WTC11 (cell line): ENCODE measurements at regions not wholly inside any gene's neighbourhood (a gene's known extent, or its start where the extent isn't known, plus 50 kb on each side); places are given as distances from the start of the nearest gene placed in this dataset.

ENCODE experiments used
- ATAC-seq: fragments of 200-7000 bp; cut with Tn5 transposase; 2 replicates; pipeline ENCODE4 v1.10.0; 2021; ENCODE audit warnings: mild to moderate bottlenecking, moderate library complexity
- CTCF ChIA-PET: fragments of 300-600 bp; sonication (Branson Sonifier 250); formaldehyde crosslinking; loops from one replicate; lab custom pipeline; 2021; ENCODE audit warnings: antibody characterized with exemption; lab: Charles Lee
- POLR2A ChIA-PET: fragments of 350-600 bp; sonication (Branson Sonifier 250); formaldehyde crosslinking; loops from one replicate; lab custom pipeline; 2021; ENCODE audit warnings: antibody characterized with exemption; lab: Charles Lee
- DNase-seq: peaks from one replicate; pipeline ENCODE4 v3.0.0; 2021; ENCODE audit warnings: low spot score
- H3K27ac Mint-ChIP-seq: 2 replicates; pipeline ENCODE4 v1.8.0; 2021; ENCODE audit warnings: mixed read lengths
- H3K27me3 Mint-ChIP-seq: 2 replicates; pipeline ENCODE4 v1.8.0; 2021; ENCODE audit warnings: low read depth, mild to moderate bottlenecking, moderate library complexity, mixed read lengths
- H3K36me3 Mint-ChIP-seq: 2 replicates; pipeline ENCODE4 v1.8.0; 2021; ENCODE audit warnings: mixed read lengths
- H3K4me1 Mint-ChIP-seq: 2 replicates; pipeline ENCODE4 v1.8.0; 2022; ENCODE audit warnings: mixed read lengths
- H3K4me3 Mint-ChIP-seq: 2 replicates; pipeline ENCODE4 v1.8.0; 2021; ENCODE audit warnings: mild to moderate bottlenecking, moderate library complexity, mixed read lengths
- H3K9me3 Mint-ChIP-seq: 2 replicates; pipeline ENCODE4 v1.8.0; 2021; ENCODE audit warnings: mixed read lengths
- ATF1 ChIP-seq: sonication (generic); formaldehyde crosslinking; IDR thresholded peaks from 2 replicates; pipeline ENCODE4 v1.8.1; 2023; ENCODE audit warnings: mild to moderate bottlenecking, moderate library complexity, missing genetic modification reagents
- ETV6 ChIP-seq: sonication (generic); formaldehyde crosslinking; IDR thresholded peaks from 2 replicates; pipeline ENCODE4 v1.8.1; 2022; ENCODE audit warnings: mild to moderate bottlenecking, missing genetic modification reagents
- GTF2I ChIP-seq: fragments of 250-450 bp; sonication (Bioruptor Pico); conservative IDR thresholded peaks from 2 replicates; pipeline ENCODE4 v1.4.0; 2021; ENCODE audit warnings: mild to moderate bottlenecking
- MXD4 ChIP-seq: fragments of 250-450 bp; sonication (Bioruptor Pico); IDR thresholded peaks from 2 replicates; pipeline ENCODE4 v1.8.0; 2021; ENCODE audit warnings: mild to moderate bottlenecking, moderate library complexity, borderline replicate concordance
- MYBL2 ChIP-seq: sonication (generic); formaldehyde crosslinking; IDR thresholded peaks from 2 replicates; pipeline ENCODE4 v1.8.1; 2023; ENCODE audit warnings: mild to moderate bottlenecking, moderate library complexity, missing genetic modification reagents
- NFYB ChIP-seq: sonication (generic); formaldehyde crosslinking; conservative IDR thresholded peaks from 2 replicates; pipeline ENCODE4 v1.8.0; 2022; ENCODE audit warnings: low read depth, missing genetic modification reagents
- SMAD3 ChIP-seq: sonication (generic); formaldehyde crosslinking; IDR thresholded peaks from 2 replicates; pipeline ENCODE4 v1.8.0; 2022; ENCODE audit warnings: missing genetic modification reagents, mild to moderate bottlenecking, borderline replicate concordance
- TEAD4 ChIP-seq: sonication (generic); formaldehyde crosslinking; IDR thresholded peaks from 2 replicates; pipeline ENCODE4 v1.8.0; 2022; ENCODE audit warnings: mild to moderate bottlenecking, missing genetic modification reagents
- TF ChIP-seq, protein P1 (sequence below): fragments of 250-450 bp; sonication (Bioruptor Pico); IDR thresholded peaks from 2 replicates; pipeline ENCODE4 v1.9.0; 2021; ENCODE audit warnings: mild to moderate bottlenecking
- TF ChIP-seq, protein P2 (sequence below): sonication (generic); formaldehyde crosslinking; IDR thresholded peaks from 2 replicates; pipeline ENCODE4 v1.8.0; 2023; ENCODE audit warnings: mild to moderate bottlenecking, missing genetic modification reagents
- TF ChIP-seq, protein P3 (sequence below): fragments of 200-600 bp; IDR thresholded peaks from 2 replicates; pipeline ENCODE4 v1.8.0; 2022; ENCODE audit warnings: antibody characterized with exemption
- TF ChIP-seq, protein P4 (sequence below): sonication (generic); formaldehyde crosslinking; IDR thresholded peaks from 2 replicates; pipeline ENCODE4 v1.8.1; 2023; ENCODE audit warnings: mild to moderate bottlenecking, missing genetic modification reagents, moderate library complexity
- TF ChIP-seq, protein P5 (sequence below): sonication (generic); formaldehyde crosslinking; IDR thresholded peaks from 2 replicates; pipeline ENCODE4 v1.8.1; 2022; ENCODE audit warnings: mild to moderate bottlenecking, missing genetic modification reagents, moderate library complexity, borderline replicate concordance
- TF ChIP-seq, protein P6 (sequence below): fragments of 250-450 bp; sonication (Bioruptor Pico); IDR thresholded peaks from 2 replicates; pipeline ENCODE4 v1.9.0; 2021; ENCODE audit warnings: moderate library complexity, mild to moderate bottlenecking, inconsistent platforms, borderline replicate concordance
- TF ChIP-seq, protein P7 (sequence below): sonication (generic); formaldehyde crosslinking; IDR thresholded peaks from 2 replicates; pipeline ENCODE4 v1.8.0; 2022; ENCODE audit warnings: mild to moderate bottlenecking, missing genetic modification reagents
- TF ChIP-seq, protein P8 (sequence below): sonication (generic); formaldehyde crosslinking; IDR thresholded peaks from 2 replicates; pipeline ENCODE4 v1.8.0; 2022; ENCODE audit warnings: mild to moderate bottlenecking, missing genetic modification reagents
- TF ChIP-seq, protein P9 (sequence below): sonication (generic); formaldehyde crosslinking; IDR thresholded peaks from 2 replicates; pipeline ENCODE4 v1.8.1; 2023; ENCODE audit warnings: mild to moderate bottlenecking, missing genetic modification reagents, borderline replicate concordance
- TF ChIP-seq, protein P10 (sequence below): sonication (generic); formaldehyde crosslinking; IDR thresholded peaks from 2 replicates; pipeline ENCODE4 v1.8.1; 2023; ENCODE audit warnings: mild to moderate bottlenecking, moderate library complexity, missing genetic modification reagents

DNA sequence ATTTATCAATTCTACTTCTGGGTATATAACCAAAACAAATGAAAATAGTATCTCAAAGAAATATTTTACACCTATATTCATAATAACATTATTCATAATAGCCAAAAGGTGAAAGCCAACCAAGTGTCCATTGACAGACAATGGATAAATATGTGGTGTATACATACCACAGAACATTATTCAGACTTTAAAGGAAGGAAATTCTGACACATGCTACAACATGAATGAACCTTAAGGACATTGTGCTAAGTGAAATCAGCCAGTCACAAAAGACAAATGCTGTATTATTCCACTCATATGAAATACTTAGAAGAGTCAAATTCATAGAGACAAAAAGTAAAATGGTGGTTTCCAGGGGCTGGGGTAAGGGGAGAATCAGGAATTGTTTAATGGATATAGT, 370.5 kb upstream of the CHAC2 start (continued):
- TF ChIP-seq, protein P1, sequence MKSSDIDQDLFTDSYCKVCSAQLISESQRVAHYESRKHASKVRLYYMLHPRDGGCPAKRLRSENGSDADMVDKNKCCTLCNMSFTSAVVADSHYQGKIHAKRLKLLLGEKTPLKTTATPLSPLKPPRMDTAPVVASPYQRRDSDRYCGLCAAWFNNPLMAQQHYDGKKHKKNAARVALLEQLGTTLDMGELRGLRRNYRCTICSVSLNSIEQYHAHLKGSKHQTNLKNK (CRISPR knock-in tag): no peak
- TF ChIP-seq SMAD3 (CRISPR knock-in tag): no peak

DNA sequence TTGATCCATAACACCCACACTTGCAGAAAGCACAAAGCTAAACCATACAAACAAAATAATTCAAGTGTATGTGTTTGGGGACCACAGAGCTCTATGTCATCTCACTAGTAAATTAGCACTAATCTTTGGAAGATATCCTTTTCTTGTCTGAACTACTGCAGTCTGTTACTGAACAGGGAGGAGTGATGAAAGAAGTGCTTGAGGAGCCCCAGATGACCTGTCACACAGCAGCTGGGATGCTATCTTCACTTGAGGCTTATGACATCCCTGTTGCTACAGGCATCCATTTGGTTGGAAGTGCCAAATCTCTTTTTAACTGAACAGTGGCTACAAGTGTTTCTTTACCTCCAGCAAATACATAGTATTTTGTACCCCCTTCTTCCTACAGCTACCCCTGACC, 386.3 kb upstream of the CHAC2 start:
- Mint-ChIP-seq H3K36me3 (no peaks in the 10 kb centered on the region), H3K9me3 (peaks cover 10% of the 10 kb centered on the region), H3K27me3 (no peaks in the 10 kb centered on the region), H3K27ac (no peak overlapping the region), H3K4me1 (no peaks in the 10 kb centered on the region), H3K4me3 (no peak overlapping the region)
- ChIA-PET POLR2A (no interaction called here), CTCF (no interaction called here)
- no peak for ATAC-seq
- DNase-seq: no peak
- TF ChIP-seq, protein P2, sequence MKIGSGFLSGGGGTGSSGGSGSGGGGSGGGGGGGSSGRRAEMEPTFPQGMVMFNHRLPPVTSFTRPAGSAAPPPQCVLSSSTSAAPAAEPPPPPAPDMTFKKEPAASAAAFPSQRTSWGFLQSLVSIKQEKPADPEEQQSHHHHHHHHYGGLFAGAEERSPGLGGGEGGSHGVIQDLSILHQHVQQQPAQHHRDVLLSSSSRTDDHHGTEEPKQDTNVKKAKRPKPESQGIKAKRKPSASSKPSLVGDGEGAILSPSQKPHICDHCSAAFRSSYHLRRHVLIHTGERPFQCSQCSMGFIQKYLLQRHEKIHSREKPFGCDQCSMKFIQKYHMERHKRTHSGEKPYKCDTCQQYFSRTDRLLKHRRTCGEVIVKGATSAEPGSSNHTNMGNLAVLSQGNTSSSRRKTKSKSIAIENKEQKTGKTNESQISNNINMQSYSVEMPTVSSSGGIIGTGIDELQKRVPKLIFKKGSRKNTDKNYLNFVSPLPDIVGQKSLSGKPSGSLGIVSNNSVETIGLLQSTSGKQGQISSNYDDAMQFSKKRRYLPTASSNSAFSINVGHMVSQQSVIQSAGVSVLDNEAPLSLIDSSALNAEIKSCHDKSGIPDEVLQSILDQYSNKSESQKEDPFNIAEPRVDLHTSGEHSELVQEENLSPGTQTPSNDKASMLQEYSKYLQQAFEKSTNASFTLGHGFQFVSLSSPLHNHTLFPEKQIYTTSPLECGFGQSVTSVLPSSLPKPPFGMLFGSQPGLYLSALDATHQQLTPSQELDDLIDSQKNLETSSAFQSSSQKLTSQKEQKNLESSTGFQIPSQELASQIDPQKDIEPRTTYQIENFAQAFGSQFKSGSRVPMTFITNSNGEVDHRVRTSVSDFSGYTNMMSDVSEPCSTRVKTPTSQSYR (CRISPR knock-in tag): no peak
- TF ChIP-seq ETV6 (no peak), MXD4 (CRISPR knock-in tag) (no peak), MYBL2 (no peak), ATF1 (CRISPR knock-in tag) (no peak), NFYB (CRISPR knock-in tag) (no peak), TEAD4 (CRISPR knock-in tag) (no peak), GTF2I (CRISPR knock-in tag) (no peak)
- TF ChIP-seq, protein P3, sequence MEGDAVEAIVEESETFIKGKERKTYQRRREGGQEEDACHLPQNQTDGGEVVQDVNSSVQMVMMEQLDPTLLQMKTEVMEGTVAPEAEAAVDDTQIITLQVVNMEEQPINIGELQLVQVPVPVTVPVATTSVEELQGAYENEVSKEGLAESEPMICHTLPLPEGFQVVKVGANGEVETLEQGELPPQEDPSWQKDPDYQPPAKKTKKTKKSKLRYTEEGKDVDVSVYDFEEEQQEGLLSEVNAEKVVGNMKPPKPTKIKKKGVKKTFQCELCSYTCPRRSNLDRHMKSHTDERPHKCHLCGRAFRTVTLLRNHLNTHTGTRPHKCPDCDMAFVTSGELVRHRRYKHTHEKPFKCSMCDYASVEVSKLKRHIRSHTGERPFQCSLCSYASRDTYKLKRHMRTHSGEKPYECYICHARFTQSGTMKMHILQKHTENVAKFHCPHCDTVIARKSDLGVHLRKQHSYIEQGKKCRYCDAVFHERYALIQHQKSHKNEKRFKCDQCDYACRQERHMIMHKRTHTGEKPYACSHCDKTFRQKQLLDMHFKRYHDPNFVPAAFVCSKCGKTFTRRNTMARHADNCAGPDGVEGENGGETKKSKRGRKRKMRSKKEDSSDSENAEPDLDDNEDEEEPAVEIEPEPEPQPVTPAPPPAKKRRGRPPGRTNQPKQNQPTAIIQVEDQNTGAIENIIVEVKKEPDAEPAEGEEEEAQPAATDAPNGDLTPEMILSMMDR: no peak
- TF ChIP-seq, protein P4, sequence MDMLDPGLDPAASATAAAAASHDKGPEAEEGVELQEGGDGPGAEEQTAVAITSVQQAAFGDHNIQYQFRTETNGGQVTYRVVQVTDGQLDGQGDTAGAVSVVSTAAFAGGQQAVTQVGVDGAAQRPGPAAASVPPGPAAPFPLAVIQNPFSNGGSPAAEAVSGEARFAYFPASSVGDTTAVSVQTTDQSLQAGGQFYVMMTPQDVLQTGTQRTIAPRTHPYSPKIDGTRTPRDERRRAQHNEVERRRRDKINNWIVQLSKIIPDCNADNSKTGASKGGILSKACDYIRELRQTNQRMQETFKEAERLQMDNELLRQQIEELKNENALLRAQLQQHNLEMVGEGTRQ (CRISPR knock-in tag): no peak
- TF ChIP-seq, protein P5, sequence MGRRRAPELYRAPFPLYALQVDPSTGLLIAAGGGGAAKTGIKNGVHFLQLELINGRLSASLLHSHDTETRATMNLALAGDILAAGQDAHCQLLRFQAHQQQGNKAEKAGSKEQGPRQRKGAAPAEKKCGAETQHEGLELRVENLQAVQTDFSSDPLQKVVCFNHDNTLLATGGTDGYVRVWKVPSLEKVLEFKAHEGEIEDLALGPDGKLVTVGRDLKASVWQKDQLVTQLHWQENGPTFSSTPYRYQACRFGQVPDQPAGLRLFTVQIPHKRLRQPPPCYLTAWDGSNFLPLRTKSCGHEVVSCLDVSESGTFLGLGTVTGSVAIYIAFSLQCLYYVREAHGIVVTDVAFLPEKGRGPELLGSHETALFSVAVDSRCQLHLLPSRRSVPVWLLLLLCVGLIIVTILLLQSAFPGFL (CRISPR knock-in tag): no peak
- TF ChIP-seq, protein P6, sequence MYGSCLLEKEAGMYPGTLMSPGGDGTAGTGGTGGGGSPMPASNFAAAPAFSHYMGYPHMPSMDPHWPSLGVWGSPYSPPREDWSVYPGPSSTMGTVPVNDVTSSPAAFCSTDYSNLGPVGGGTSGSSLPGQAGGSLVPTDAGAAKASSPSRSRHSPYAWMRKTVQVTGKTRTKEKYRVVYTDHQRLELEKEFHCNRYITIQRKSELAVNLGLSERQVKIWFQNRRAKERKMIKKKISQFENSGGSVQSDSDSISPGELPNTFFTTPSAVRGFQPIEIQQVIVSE: no peak
- TF ChIP-seq, protein P7, sequence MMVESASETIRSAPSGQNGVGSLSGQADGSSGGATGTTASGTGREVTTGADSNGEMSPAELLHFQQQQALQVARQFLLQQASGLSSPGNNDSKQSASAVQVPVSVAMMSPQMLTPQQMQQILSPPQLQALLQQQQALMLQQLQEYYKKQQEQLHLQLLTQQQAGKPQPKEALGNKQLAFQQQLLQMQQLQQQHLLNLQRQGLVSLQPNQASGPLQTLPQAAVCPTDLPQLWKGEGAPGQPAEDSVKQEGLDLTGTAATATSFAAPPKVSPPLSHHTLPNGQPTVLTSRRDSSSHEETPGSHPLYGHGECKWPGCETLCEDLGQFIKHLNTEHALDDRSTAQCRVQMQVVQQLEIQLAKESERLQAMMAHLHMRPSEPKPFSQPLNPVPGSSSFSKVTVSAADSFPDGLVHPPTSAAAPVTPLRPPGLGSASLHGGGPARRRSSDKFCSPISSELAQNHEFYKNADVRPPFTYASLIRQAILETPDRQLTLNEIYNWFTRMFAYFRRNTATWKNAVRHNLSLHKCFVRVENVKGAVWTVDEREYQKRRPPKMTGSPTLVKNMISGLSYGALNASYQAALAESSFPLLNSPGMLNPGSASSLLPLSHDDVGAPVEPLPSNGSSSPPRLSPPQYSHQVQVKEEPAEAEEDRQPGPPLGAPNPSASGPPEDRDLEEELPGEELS (CRISPR knock-in tag): no peak
- TF ChIP-seq, protein P8, sequence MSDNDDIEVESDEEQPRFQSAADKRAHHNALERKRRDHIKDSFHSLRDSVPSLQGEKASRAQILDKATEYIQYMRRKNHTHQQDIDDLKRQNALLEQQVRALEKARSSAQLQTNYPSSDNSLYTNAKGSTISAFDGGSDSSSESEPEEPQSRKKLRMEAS (CRISPR knock-in tag): no peak
- TF ChIP-seq, protein P9, sequence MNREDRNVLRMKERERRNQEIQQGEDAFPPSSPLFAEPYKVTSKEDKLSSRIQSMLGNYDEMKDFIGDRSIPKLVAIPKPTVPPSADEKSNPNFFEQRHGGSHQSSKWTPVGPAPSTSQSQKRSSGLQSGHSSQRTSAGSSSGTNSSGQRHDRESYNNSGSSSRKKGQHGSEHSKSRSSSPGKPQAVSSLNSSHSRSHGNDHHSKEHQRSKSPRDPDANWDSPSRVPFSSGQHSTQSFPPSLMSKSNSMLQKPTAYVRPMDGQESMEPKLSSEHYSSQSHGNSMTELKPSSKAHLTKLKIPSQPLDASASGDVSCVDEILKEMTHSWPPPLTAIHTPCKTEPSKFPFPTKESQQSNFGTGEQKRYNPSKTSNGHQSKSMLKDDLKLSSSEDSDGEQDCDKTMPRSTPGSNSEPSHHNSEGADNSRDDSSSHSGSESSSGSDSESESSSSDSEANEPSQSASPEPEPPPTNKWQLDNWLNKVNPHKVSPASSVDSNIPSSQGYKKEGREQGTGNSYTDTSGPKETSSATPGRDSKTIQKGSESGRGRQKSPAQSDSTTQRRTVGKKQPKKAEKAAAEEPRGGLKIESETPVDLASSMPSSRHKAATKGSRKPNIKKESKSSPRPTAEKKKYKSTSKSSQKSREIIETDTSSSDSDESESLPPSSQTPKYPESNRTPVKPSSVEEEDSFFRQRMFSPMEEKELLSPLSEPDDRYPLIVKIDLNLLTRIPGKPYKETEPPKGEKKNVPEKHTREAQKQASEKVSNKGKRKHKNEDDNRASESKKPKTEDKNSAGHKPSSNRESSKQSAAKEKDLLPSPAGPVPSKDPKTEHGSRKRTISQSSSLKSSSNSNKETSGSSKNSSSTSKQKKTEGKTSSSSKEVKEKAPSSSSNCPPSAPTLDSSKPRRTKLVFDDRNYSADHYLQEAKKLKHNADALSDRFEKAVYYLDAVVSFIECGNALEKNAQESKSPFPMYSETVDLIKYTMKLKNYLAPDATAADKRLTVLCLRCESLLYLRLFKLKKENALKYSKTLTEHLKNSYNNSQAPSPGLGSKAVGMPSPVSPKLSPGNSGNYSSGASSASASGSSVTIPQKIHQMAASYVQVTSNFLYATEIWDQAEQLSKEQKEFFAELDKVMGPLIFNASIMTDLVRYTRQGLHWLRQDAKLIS (CRISPR knock-in tag): no peak
- TF ChIP-seq, protein P10, sequence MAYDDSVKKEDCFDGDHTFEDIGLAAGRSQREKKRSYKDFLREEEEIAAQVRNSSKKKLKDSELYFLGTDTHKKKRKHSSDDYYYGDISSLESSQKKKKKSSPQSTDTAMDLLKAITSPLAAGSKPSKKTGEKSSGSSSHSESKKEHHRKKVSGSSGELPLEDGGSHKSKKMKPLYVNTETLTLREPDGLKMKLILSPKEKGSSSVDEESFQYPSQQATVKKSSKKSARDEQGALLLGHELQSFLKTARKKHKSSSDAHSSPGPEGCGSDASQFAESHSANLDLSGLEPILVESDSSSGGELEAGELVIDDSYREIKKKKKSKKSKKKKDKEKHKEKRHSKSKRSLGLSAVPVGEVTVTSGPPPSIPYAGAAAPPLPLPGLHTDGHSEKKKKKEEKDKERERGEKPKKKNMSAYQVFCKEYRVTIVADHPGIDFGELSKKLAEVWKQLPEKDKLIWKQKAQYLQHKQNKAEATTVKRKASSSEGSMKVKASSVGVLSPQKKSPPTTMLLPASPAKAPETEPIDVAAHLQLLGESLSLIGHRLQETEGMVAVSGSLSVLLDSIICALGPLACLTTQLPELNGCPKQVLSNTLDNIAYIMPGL: no peak
